HG03571 (cell line): ENCODE measurements at regions not wholly inside any gene's neighbourhood (a gene's known extent, or its start where the extent isn't known, plus 50 kb on each side); places are given as distances from the start of the nearest gene placed in this dataset.

Experiments
- ATAC-seq: cut with Tn5 transposase; IDR thresholded peaks from one replicate; pipeline ENCODE4 v1.9.1; 2021; ENCODE audit not compliant: unreplicated experiment

- ATAC-seq, result no peak
These were observed 649.5 kb upstream of the TENM3 start for GRCh38 chr4:181593703-181594102.

GRCh38 chr4:181594188-181594587 lies 649.0 kb upstream of the TENM3 start:
- no peak for ATAC-seq

- ATAC-seq, result no peak
These were observed 647.5 kb upstream of the TENM3 start for GRCh38 chr4:181595716-181596115.

- no peak for ATAC-seq
These were observed 645.4 kb upstream of the TENM3 start for GRCh38 chr4:181597766-181598165.

- no peak for ATAC-seq
These were observed 644.1 kb upstream of the TENM3 start for GRCh38 chr4:181599134-181599533.

GRCh38 chr4:181601103-181601502 lies 642.1 kb upstream of the TENM3 start:
- ATAC-seq, result no peak

- no peak for ATAC-seq
These were observed 638.7 kb upstream of the TENM3 start for GRCh38 chr4:181604546-181604945.

GRCh38 chr4:181606300-181606699 lies 636.9 kb upstream of the TENM3 start:
- no peak for ATAC-seq

GRCh38 chr4:181608181-181608580 lies 635.0 kb upstream of the TENM3 start:
- ATAC-seq, result no peak

- no peak for ATAC-seq
These were observed 632.0 kb upstream of the TENM3 start for GRCh38 chr4:181611033-181611711.

- ATAC-seq, result no peak
These were observed 631.1 kb upstream of the TENM3 start for GRCh38 chr4:181611946-181612600.

- no peak for ATAC-seq
These were observed 630.0 kb upstream of the TENM3 start for GRCh38 chr4:181613200-181613599.

- no peak for ATAC-seq
These were observed 625.1 kb upstream of the TENM3 start for GRCh38 chr4:181618038-181618618.

- no peak for ATAC-seq
These were observed 624.3 kb upstream of the TENM3 start for GRCh38 chr4:181618896-181619295.

GRCh38 chr4:181619651-181620050 lies 623.6 kb upstream of the TENM3 start:
- no peak for ATAC-seq

GRCh38 chr4:181637186-181638105 lies 605.8 kb upstream of the TENM3 start:
- ATAC-seq, result no peak

GRCh38 chr4:181643466-181643865 lies 599.7 kb upstream of the TENM3 start:
- ATAC-seq, result no peak

GRCh38 chr4:181645489-181645888 lies 597.7 kb upstream of the TENM3 start:
- no peak for ATAC-seq

- ATAC-seq, result no peak
These were observed 596.3 kb upstream of the TENM3 start for GRCh38 chr4:181646864-181647263.

- no peak for ATAC-seq
These were observed 595.6 kb upstream of the TENM3 start for GRCh38 chr4:181647396-181648147.
